ENCODE measurements at regions not wholly inside any gene's neighbourhood (a gene's known extent, or its start where the extent isn't known, plus 50 kb on each side); places are given as distances from the start of the nearest gene placed in this dataset.

DNA sequence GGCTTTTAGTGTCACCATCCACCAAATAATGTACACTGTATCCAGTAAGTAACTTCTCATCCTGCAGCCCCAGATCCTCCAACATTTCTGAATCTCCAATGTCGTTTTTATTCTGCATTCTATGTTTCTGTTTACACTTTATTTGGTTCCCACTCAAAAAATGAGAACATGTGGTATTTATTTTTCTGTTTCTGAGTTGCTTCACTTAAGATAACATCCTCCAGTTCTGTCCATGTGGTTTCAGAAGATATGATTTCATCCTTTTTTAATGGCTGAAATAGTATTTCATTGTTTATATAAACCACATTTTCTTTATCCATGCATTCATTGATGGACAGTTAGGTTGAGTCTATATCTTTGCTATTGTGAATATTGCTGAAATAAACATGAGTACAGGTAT is 677.3 kb upstream of the FTMT start:
- TF ChIP-seq, protein P1, sequence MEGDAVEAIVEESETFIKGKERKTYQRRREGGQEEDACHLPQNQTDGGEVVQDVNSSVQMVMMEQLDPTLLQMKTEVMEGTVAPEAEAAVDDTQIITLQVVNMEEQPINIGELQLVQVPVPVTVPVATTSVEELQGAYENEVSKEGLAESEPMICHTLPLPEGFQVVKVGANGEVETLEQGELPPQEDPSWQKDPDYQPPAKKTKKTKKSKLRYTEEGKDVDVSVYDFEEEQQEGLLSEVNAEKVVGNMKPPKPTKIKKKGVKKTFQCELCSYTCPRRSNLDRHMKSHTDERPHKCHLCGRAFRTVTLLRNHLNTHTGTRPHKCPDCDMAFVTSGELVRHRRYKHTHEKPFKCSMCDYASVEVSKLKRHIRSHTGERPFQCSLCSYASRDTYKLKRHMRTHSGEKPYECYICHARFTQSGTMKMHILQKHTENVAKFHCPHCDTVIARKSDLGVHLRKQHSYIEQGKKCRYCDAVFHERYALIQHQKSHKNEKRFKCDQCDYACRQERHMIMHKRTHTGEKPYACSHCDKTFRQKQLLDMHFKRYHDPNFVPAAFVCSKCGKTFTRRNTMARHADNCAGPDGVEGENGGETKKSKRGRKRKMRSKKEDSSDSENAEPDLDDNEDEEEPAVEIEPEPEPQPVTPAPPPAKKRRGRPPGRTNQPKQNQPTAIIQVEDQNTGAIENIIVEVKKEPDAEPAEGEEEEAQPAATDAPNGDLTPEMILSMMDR (IDR thresholded peaks at IDR 0.05) = no peak
- no peak for TF ChIP-seq EZH2 (IDR thresholded peaks at IDR 0.05; ENCODE audit: borderline replicate concordance, insufficient read depth, low read depth, low read length, poor library complexity, severe bottlenecking)

Data from B cell (primary cell).